H1 (cell line): ENCODE measurements at regions not wholly inside any gene's neighbourhood (a gene's known extent, or its start where the extent isn't known, plus 50 kb on each side); places are given as distances from the start of the nearest gene placed in this dataset.

ENCODE experiments used
- CTCF ChIA-PET: fragments of 300-600 bp; sonication (Branson Sonifier 250); formaldehyde crosslinking; loops from one replicate; lab custom pipeline; 2021; ENCODE audit not compliant: partially characterized antibody; lab: Charles Lee
- POLR2A ChIA-PET: fragments of 300-600 bp; sonication (Branson Sonifier 250); formaldehyde crosslinking; loops from one replicate; lab custom pipeline; 2021; ENCODE audit warnings: inconsistent platforms; ENCODE audit not compliant: partially characterized antibody; lab: Charles Lee
- DNase-seq, 2 experiments: peaks; one replicate each; pipeline versions ENCODE4 v3.0.0 to v3.0.0-alpha.2; 2010 to 2022; ENCODE audit warnings: low spot score in 2 of 2, low read depth in 1 of 2, mixed read lengths in 1 of 2
- FAIRE-seq: peaks from 2 replicates; lab custom pipeline; 2011; peaks lifted over from hg19 to GRCh38; lab: Jason Lieb, UNC
- H2AFZ ChIP-seq: 2 replicates; pipeline ENCODE4 v1.8.1; 2012; ENCODE audit warnings: low read length, inconsistent platforms
- H2AK5ac ChIP-seq: 2 replicates; pipeline ENCODE4 v1.6.1; 2013; ENCODE audit warnings: low read depth, low read length
- H2BK120ac ChIP-seq: replicated peaks from 2 replicates; pipeline ENCODE3; 2013; ENCODE audit warnings: low read depth, low read length, inconsistent platforms
- H2BK12ac ChIP-seq: 2 replicates; pipeline ENCODE4 v1.6.1; 2013; ENCODE audit warnings: low read depth, low read length
- H2BK15ac ChIP-seq: 2 replicates; pipeline ENCODE4 v1.6.1; 2013; ENCODE audit warnings: low read length
- H2BK20ac ChIP-seq: 2 replicates; pipeline ENCODE4 v1.6.1; 2013; ENCODE audit warnings: low read length
- H2BK5ac ChIP-seq: 2 replicates; pipeline ENCODE4 v1.6.1; 2013; ENCODE audit warnings: low read depth, low read length
- H3K14ac ChIP-seq: 2 replicates; pipeline ENCODE4 v1.6.1; 2013; ENCODE audit warnings: inconsistent platforms; ENCODE audit not compliant: insufficient read length
- H3K18ac ChIP-seq: 2 replicates; pipeline ENCODE4 v1.6.1; 2013; ENCODE audit warnings: low read length; ENCODE audit errors: extremely low read depth
- H3K23ac ChIP-seq: 2 replicates; pipeline ENCODE4 v1.6.1; 2013; ENCODE audit warnings: inconsistent platforms; ENCODE audit not compliant: insufficient read length
- H3K23me2 ChIP-seq: 2 replicates; pipeline ENCODE4 v1.6.1; 2013; ENCODE audit warnings: low read depth, low read length
- H3K27ac ChIP-seq: 2 replicates; pipeline ENCODE4 v1.6.1; 2011; ENCODE audit warnings: low read depth, low read length, inconsistent platforms
- H3K27me3 ChIP-seq, 4 experiments: replicated peaks in 1 of 4; 1 replicate in 1 of 4; 2 replicates in 3 of 4; pipeline versions ENCODE4 v1.6.1 to v1.8.1; 2011 to 2013; ENCODE audit warnings: low read length in 3 of 4, mild to moderate bottlenecking in 3 of 4, inconsistent platforms in 2 of 4, mixed read lengths in 2 of 4, moderate library complexity in 1 of 4; ENCODE audit not compliant: control insufficient read depth in 3 of 4, insufficient read depth in 3 of 4; ENCODE audit errors: extremely low read depth in 1 of 4
- H3K36me3 ChIP-seq, 4 experiments: 2 replicates each; pipeline versions ENCODE4 v1.6.1 to v1.8.1; 2011 to 2013; ENCODE audit warnings: mild to moderate bottlenecking in 4 of 4, low read length in 3 of 4, moderate library complexity in 2 of 4, control low read depth in 1 of 4, inconsistent platforms in 1 of 4; ENCODE audit not compliant: insufficient read depth in 4 of 4, control insufficient read depth in 2 of 4
- H3K4ac ChIP-seq: replicated peaks from 2 replicates; pipeline ENCODE3; 2013; ENCODE audit warnings: low read length, low read depth, mixed read lengths, inconsistent platforms; ENCODE audit not compliant: insufficient read length
- H3K4me1 ChIP-seq, 4 experiments: replicated peaks in 1 of 4; 1 replicate in 1 of 4; 2 replicates in 3 of 4; pipeline versions ENCODE4 v1.6.1 to v1.8.1; 2011 to 2013; ENCODE audit warnings: low read length in 3 of 4, inconsistent platforms in 2 of 4, mixed read lengths in 1 of 4; ENCODE audit not compliant: insufficient read depth in 4 of 4, control insufficient read depth in 3 of 4
- H3K4me2 ChIP-seq, 2 experiments: 2 replicates each; pipeline versions ENCODE4 v1.6.1 to v1.8.1; 2011 to 2013; ENCODE audit warnings: low read depth in 2 of 2, low read length in 2 of 2, control low read depth in 1 of 2, inconsistent platforms in 1 of 2, mild to moderate bottlenecking in 1 of 2; ENCODE audit not compliant: insufficient read depth in 1 of 2
- H3K4me3 ChIP-seq, 4 experiments: fragments of 200-600, 300-600 bp in 1 of 4; sonication (generic), shearing (Covaris generic), sonication (Bioruptor Twin) in 1 of 4; 2 replicates each; pipeline versions ENCODE4 v1.5.1 to v1.8.1; 2011 to 2016; ENCODE audit warnings: low read length in 4 of 4, low read depth in 3 of 4, control low read depth in 2 of 4, inconsistent platforms in 2 of 4, mild to moderate bottlenecking in 2 of 4, mixed read lengths in 1 of 4, moderate library complexity in 1 of 4; ENCODE audit not compliant: insufficient read depth in 2 of 4; ENCODE audit errors: extremely low read depth in 1 of 4
- H3K56ac ChIP-seq: replicated peaks from 2 replicates; pipeline ENCODE3; 2013; ENCODE audit warnings: low read depth, mild to moderate bottlenecking, mixed read lengths, low read length, inconsistent platforms; ENCODE audit not compliant: insufficient read length
- H3K79me1 ChIP-seq: 2 replicates; pipeline ENCODE4 v1.6.1; 2013; ENCODE audit warnings: low read depth, low read length, control low read depth
- H3K79me2 ChIP-seq, 2 experiments: 2 replicates each; pipeline versions ENCODE4 v1.6.1 to v1.8.1; 2012 to 2013; ENCODE audit warnings: low read length in 2 of 2, mild to moderate bottlenecking in 2 of 2, inconsistent platforms in 1 of 2; ENCODE audit not compliant: insufficient read depth in 2 of 2, control insufficient read depth in 1 of 2
- H3K9ac ChIP-seq, 4 experiments: replicated peaks in 1 of 4; 1 replicate in 1 of 4; 2 replicates in 3 of 4; pipeline versions ENCODE4 v1.6.1 to v1.8.1; 2011 to 2013; ENCODE audit warnings: low read depth in 3 of 4, low read length in 3 of 4, control low read depth in 2 of 4, mild to moderate bottlenecking in 2 of 4, moderate library complexity in 2 of 4, inconsistent platforms in 1 of 4; ENCODE audit errors: extremely low read depth in 1 of 4
- H3K9me3 ChIP-seq, 2 experiments: 2 replicates each; pipeline versions ENCODE4 v1.6.1 to v1.8.1; 2012 to 2013; ENCODE audit warnings: mild to moderate bottlenecking in 2 of 2, moderate library complexity in 2 of 2, control low read depth in 1 of 2, inconsistent platforms in 1 of 2, low read depth in 1 of 2, low read length in 1 of 2, mixed read lengths in 1 of 2; ENCODE audit not compliant: insufficient read depth in 2 of 2
- H4K20me1 ChIP-seq, 2 experiments: replicated peaks in 1 of 2; 2 replicates each; pipeline versions ENCODE3 to v1.8.1; 2011 to 2013; ENCODE audit warnings: inconsistent platforms in 2 of 2, low read length in 2 of 2, mild to moderate bottlenecking in 1 of 2; ENCODE audit not compliant: insufficient read depth in 2 of 2, control insufficient read depth in 1 of 2
- H4K5ac ChIP-seq: 2 replicates; pipeline ENCODE4 v1.6.1; 2013; ENCODE audit warnings: low read length, low read depth, mixed read lengths, inconsistent platforms; ENCODE audit not compliant: insufficient read length
- H4K8ac ChIP-seq: 2 replicates; pipeline ENCODE4 v1.8.0; 2013; ENCODE audit warnings: mild to moderate bottlenecking, moderate library complexity, low read length, inconsistent platforms; ENCODE audit not compliant: insufficient read depth; ENCODE audit errors: extremely low read depth
- H4K91ac ChIP-seq: replicated peaks from 2 replicates; pipeline ENCODE3; 2013; ENCODE audit warnings: low read length, mixed read lengths, inconsistent platforms; ENCODE audit not compliant: insufficient read length
- ATF2 ChIP-seq: IDR thresholded peaks from 2 replicates; pipeline ENCODE4 v1.6.1; 2012; ENCODE audit warnings: low read length, inconsistent platforms
- CHD1 ChIP-seq: IDR thresholded peaks from 2 replicates; pipeline ENCODE4 v1.6.1; 2012; ENCODE audit warnings: low read depth, low read length, improper control_type of control experiment
- CHD2 ChIP-seq: IDR thresholded peaks from 2 replicates; pipeline ENCODE4 v1.6.1; 2012; ENCODE audit warnings: low read length, improper control_type of control experiment
- EGR1 ChIP-seq: IDR thresholded peaks from 2 replicates; pipeline ENCODE4 v1.6.1; 2011; ENCODE audit warnings: low read depth, low read length, borderline replicate concordance
- MAX ChIP-seq: IDR thresholded peaks from 2 replicates; pipeline ENCODE4 v1.6.1; 2012; ENCODE audit warnings: inconsistent platforms
- RBBP5 ChIP-seq: IDR thresholded peaks from 2 replicates; pipeline ENCODE4 v1.7.1; 2012; ENCODE audit warnings: low read depth, mild to moderate bottlenecking, inconsistent platforms, low read length, moderate library complexity, borderline replicate concordance
- RNF2 ChIP-seq: fragments of 200-900, 300-1000 bp; sonication (generic); IDR thresholded peaks from 2 replicates; pipeline ENCODE4 v1.7.1; 2016; ENCODE audit warnings: borderline replicate concordance, low read depth, mild to moderate bottlenecking, antibody characterized with exemption, low read length; ENCODE audit not compliant: poor library complexity, severe bottlenecking; ENCODE audit errors: missing control alignments
- TCF12 ChIP-seq: IDR thresholded peaks from 2 replicates; pipeline ENCODE4 v1.6.1; 2011; ENCODE audit warnings: low read depth, mild to moderate bottlenecking, low read length
- WGBS, 2 experiments: shearing (Covaris generic) in 1 of 2; methylation state at CpG; one replicate each; pipeline versions ENCODE4 v1.1.6 to v1.1.7; 2013 to 2015; ENCODE audit warnings: low lambda C conversion rate in 2 of 2, mixed read lengths in 2 of 2, inconsistent platforms in 1 of 2, low coverage in 1 of 2, missing lambda C conversion rate in 1 of 2; ENCODE audit not compliant: insufficient replicate concordance in 2 of 2, insufficient coverage in 1 of 2, insufficient read length in 1 of 2; ENCODE audit errors: extremely low coverage in 1 of 2, missing lambda C conversion rate in 1 of 2; 5-methylcytosine and 5-hydroxymethylcytosine counted together
- TF ChIP-seq, protein P1 (sequence below): IDR thresholded peaks from 2 replicates; pipeline ENCODE4 v1.6.1; 2011; ENCODE audit warnings: low read depth, mild to moderate bottlenecking, low read length; ENCODE audit not compliant: insufficient read depth

- no peak overlapping the region for H4K5ac ChIP-seq
Measured at GRCh38 chr3:82745544-82745943, 984.1 kb upstream of the GBE1 start.

More at GRCh38 chr3:82745544-82745943, 984.1 kb upstream of the GBE1 start:
- Histone ChIP-seq H2BK20ac (no peak overlapping the region), H2BK12ac (no peak overlapping the region), H3K23ac (no peak overlapping the region), H3K36me3 (no peaks in the 10 kb centered on the region), H4K91ac (no peak overlapping the region), H3K4me1 (peaks cover 0 to 2% (median 0%) of the 10 kb centered on the region in 4 experiments; a peak in 1 of 7 replicates), H3K23me2 (no peaks in the 10 kb centered on the region), H3K9me3 (no peaks in the 10 kb centered on the region), H3K4me3 (no peak overlapping the region), H4K8ac (no peak overlapping the region), H2BK15ac (no peak overlapping the region), H3K27me3 (no peaks in the 10 kb centered on the region), H3K27ac (no peak overlapping the region), H2AK5ac (no peak overlapping the region), H3K9ac (no peak overlapping the region), H3K4ac (no peak overlapping the region), H2BK5ac (no peak overlapping the region), H3K79me2 (no peaks in the 10 kb centered on the region), H3K18ac (no peak overlapping the region), H4K20me1 (no peaks in the 10 kb centered on the region), H3K4me2 (no peak overlapping the region), H2AFZ (no peak overlapping the region), H2BK120ac (no peak overlapping the region), H3K56ac (no peak overlapping the region), H3K14ac (no peak overlapping the region), H3K79me1 (no peaks in the 10 kb centered on the region)
- CTCF ChIA-PET = interaction anchor here (0.6 kb wide), 1 partner anchor 68 kb away, joined by 3 read pairs; no protein-coding TSS in a partner anchor
- FAIRE-seq (no peak), DNase-seq (no peak)
- POLR2A ChIA-PET = no interaction called here
- no peak for TF ChIP-seq RNF2
- no peak for TF ChIP-seq EGR1
- no peak for TF ChIP-seq CHD1
- no peak for TF ChIP-seq ATF2
- TF ChIP-seq, protein P1, sequence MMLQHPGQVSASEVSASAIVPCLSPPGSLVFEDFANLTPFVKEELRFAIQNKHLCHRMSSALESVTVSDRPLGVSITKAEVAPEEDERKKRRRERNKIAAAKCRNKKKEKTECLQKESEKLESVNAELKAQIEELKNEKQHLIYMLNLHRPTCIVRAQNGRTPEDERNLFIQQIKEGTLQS = no peak
- no peak for TF ChIP-seq MAX
- TF ChIP-seq CHD2 = no peak
- TF ChIP-seq RBBP5 = no peak
- no peak for TF ChIP-seq TCF12
- 4% methylated on average over 1 of the region's 1 CpG; no CpG with 5 or more reads in 1 of the 2 experiments for WGBS, 2 experiments
